ENCODE measurements at regions not wholly inside any gene's neighbourhood (a gene's known extent, or its start where the extent isn't known, plus 50 kb on each side); places are given as distances from the start of the nearest gene placed in this dataset.
"Not testable (repeated sequence)": the region's sequence is repeated elsewhere in the genome, so short reads cannot be mapped to it uniquely, and the experiment has no call there.

- no peak for DNase-seq
These were observed 155.2 kb downstream of the CEBPB start for GRCh38 chr20:50345712-50346373.

GRCh38 chr20:50346374-50347283 lies 156.0 kb downstream of the CEBPB start:
- DNase-seq: no peak

- no peak for DNase-seq
These were observed 156.8 kb downstream of the CEBPB start for GRCh38 chr20:50347284-50348063.

- DNase-seq: no peak
These were observed 157.5 kb downstream of the CEBPB start for GRCh38 chr20:50348096-50348495.

GRCh38 chr20:50350510-50351249 lies 159.5 kb upstream of the PTPN1 start:
- DNase-seq: no peak

GRCh38 chr20:50351541-50351940 lies 158.6 kb upstream of the PTPN1 start:
- no peak for DNase-seq

GRCh38 chr20:50353289-50353961 lies 156.8 kb upstream of the PTPN1 start:
- DNase-seq: no peak

- no peak for DNase-seq
These were observed 155.2 kb upstream of the PTPN1 start for GRCh38 chr20:50354721-50355589.

- DNase-seq: no peak
These were observed 154.3 kb upstream of the PTPN1 start for GRCh38 chr20:50355590-50356524.

GRCh38 chr20:50356525-50356885 lies 153.7 kb upstream of the PTPN1 start:
- DNase-seq: no peak

GRCh38 chr20:50356962-50357782 lies 153.0 kb upstream of the PTPN1 start:
- no peak for DNase-seq

GRCh38 chr20:50357783-50358161 lies 152.4 kb upstream of the PTPN1 start:
- no peak for DNase-seq

- DNase-seq: no peak
These were observed 152.0 kb upstream of the PTPN1 start for GRCh38 chr20:50358166-50358565.

GRCh38 chr20:50358971-50359370 lies 151.2 kb upstream of the PTPN1 start:
- no peak for DNase-seq

- no peak for DNase-seq
These were observed 150.5 kb upstream of the PTPN1 start for GRCh38 chr20:50359607-50360217.

- no peak for DNase-seq
These were observed 149.9 kb upstream of the PTPN1 start for GRCh38 chr20:50360218-50360672.

GRCh38 chr20:50360921-50361320 lies 149.3 kb upstream of the PTPN1 start:
- no peak for DNase-seq

- DNase-seq: not testable (repeated sequence)
These were observed 148.0 kb upstream of the PTPN1 start for GRCh38 chr20:50362177-50362576.

GRCh38 chr20:50363027-50363426 lies 147.2 kb upstream of the PTPN1 start:
- no peak for DNase-seq
